Loucy (cell line): ENCODE measurements at regions not wholly inside any gene's neighbourhood (a gene's known extent, or its start where the extent isn't known, plus 50 kb on each side); places are given as distances from the start of the nearest gene placed in this dataset.

ENCODE experiments used
- CTCF ChIP-seq: fragments of 200-600 bp; sonication (generic); conservative IDR thresholded peaks from 2 replicates; pipeline ENCODE4 v1.5.1; 2014; ENCODE audit warnings: mild to moderate bottlenecking, antibody characterized with exemption, low read length
- EZH2phosphoT487 ChIP-seq: fragments of 200-600 bp; IDR thresholded peaks from 2 replicates; pipeline ENCODE4 v1.6.1; 2018; ENCODE audit warnings: antibody characterized with exemption, mild to moderate bottlenecking, moderate library complexity, borderline replicate concordance

- no peak for TF ChIP-seq CTCF
- no peak for TF ChIP-seq EZH2phosphoT487
Measured at GRCh38 chr1:198455966-198456365, 84.5 kb downstream of the ATP6V1G3 start.
